AG09319 (cell line): ENCODE measurements at regions not wholly inside any gene's neighbourhood (a gene's known extent, or its start where the extent isn't known, plus 50 kb on each side); places are given as distances from the start of the nearest gene placed in this dataset.
"Not testable (repeated sequence)": the region's sequence is repeated elsewhere in the genome, so short reads cannot be mapped to it uniquely, and the experiment has no call there.

Experiments
- DNase-seq: peaks from one replicate; pipeline ENCODE4 v3.0.0-alpha.2; 2010; ENCODE audit warnings: low read depth; ENCODE audit errors: extremely low read depth
- TF ChIP-seq, protein P1 (sequence below): IDR thresholded peaks from 2 replicates; pipeline ENCODE4 v1.5.1; 2011; ENCODE audit warnings: low read depth, mild to moderate bottlenecking, inconsistent platforms, low read length, moderate library complexity

DNA sequence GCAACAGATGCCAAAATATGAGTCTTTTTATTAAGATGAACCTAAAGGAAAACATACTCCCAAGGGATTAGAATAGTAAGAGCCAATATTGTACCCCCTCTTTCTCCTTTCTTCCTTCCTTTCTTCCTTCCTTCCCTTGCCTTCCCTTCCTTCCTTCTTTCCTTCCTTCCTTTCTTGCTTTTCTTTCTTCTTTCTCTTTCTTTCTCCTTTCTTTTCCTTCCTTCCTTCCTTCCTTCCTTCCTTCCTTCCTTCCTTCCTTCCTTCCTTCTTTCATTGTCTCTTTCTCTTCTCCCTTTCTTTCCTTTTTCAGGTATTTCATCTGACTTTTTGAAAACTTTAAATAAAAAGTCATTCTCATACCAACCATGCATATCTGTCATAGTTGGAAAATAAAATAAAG, 892.5 kb downstream of the LRFN5 start:
- TF ChIP-seq, protein P1, sequence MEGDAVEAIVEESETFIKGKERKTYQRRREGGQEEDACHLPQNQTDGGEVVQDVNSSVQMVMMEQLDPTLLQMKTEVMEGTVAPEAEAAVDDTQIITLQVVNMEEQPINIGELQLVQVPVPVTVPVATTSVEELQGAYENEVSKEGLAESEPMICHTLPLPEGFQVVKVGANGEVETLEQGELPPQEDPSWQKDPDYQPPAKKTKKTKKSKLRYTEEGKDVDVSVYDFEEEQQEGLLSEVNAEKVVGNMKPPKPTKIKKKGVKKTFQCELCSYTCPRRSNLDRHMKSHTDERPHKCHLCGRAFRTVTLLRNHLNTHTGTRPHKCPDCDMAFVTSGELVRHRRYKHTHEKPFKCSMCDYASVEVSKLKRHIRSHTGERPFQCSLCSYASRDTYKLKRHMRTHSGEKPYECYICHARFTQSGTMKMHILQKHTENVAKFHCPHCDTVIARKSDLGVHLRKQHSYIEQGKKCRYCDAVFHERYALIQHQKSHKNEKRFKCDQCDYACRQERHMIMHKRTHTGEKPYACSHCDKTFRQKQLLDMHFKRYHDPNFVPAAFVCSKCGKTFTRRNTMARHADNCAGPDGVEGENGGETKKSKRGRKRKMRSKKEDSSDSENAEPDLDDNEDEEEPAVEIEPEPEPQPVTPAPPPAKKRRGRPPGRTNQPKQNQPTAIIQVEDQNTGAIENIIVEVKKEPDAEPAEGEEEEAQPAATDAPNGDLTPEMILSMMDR, result no peak
- DNase-seq, result no peak

GRCh38 chr14:42490536-42490935, 883.9 kb downstream of the LRFN5 start:
- DNase-seq, result no peak
- TF ChIP-seq, protein P1, result no peak

DNA sequence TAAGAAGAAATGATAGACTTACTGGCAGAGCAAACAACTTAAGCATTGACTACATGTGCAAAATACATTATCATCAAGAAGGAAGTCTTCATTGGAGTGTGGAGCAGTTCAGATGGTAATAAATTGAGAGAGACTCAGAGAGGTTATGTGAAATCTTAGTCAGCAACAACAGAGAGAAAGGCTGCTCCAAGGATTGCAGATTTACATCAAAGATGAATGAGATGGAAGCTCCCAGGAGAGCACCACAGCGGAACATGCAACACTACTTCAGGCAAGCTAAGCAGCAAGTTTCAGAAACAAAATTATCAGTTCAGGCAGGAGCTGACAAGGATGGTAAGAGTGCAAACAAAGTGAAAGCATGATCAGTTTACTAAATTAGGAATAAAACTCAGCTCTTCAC, 882.3 kb downstream of the LRFN5 start:
- TF ChIP-seq, protein P1, result no peak
- no peak for DNase-seq

- DNase-seq, result not testable (repeated sequence)
Measured at GRCh38 chr14:42482345-42482971, 875.8 kb downstream of the LRFN5 start.

DNA sequence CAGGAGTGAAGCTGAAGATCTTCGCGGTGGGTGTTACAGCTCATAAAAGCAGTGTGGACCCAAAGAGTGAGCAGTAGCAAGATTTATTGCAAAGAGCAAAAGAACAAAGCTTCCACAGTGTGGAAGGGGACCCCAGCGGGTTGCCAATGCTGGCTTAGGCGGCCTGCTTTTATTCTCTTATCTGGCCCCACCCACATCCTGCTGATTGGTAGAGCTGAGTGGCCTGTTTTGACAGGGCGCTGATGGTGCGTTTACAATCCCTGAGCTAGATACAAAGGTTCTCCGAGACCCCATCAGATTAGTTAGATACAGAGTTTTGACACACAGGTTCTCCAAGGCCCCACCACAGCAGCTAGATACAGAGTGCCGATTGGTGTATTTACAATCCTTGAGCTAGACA, 875.0 kb downstream of the LRFN5 start:
- not testable (repeated sequence) for DNase-seq

DNA sequence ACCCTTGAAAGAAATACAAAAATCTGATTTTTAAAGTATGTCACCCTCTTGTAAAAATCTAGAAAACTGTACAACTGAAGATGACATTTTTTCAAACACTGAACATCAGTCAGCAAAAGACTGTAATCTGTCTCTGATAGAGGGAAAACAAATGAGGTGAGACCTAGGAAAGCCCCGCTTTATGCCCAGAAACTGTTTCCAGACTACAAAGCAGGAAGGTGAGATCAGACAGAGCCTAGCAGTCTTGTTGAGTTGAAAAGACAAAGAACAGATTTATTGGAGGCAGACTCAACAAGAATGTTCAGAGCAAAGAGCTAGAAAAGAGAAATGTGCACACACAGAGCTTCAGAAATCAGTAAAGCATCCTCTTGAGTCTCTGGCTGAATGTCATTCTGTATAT, 873.6 kb downstream of the LRFN5 start:
- DNase-seq, result no peak
- TF ChIP-seq, protein P1, result no peak

DNA sequence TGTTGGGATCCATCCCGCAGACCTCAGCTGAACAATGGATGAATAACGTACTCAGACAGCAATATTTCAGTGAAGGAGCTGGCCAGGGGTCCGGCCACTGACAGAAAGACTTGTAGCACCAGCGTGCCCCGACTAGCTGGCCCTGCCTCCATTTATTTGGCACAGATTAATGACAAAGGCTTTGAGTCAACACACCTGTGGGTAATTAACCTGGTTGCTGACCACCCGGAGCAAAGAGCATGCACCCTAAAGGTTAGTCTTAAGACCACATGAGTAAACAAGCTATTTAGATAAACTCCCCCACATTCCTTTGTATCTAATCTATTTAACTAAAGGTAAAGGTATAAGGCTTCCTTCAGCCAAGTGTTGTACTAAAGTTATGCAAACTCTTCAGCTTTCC, 868.6 kb downstream of the LRFN5 start:
- TF ChIP-seq, protein P1, result no peak
- no peak for DNase-seq

- TF ChIP-seq, protein P1, result no peak
Measured at GRCh38 chr14:42470427-42470719, 863.7 kb downstream of the LRFN5 start.

More at GRCh38 chr14:42470427-42470719, 863.7 kb downstream of the LRFN5 start:
- DNase-seq, result no peak
